Tongue (tissue), 1 donor: ENCODE measurements at regions not wholly inside any gene's neighbourhood (a gene's known extent, or its start where the extent isn't known, plus 50 kb on each side); places are given as distances from the start of the nearest gene placed in this dataset.
A peak's percentile ranks its signal among the peaks of the same experiment; 100 is the strongest.
"Not testable (repeated sequence)": the region's sequence is repeated elsewhere in the genome, so short reads cannot be mapped to it uniquely, and the experiment has no call there.

ENCODE experiments used
- DNase-seq: peaks from one replicate; pipeline ENCODE4 v3.0.0-alpha.2; 2015

DNA sequence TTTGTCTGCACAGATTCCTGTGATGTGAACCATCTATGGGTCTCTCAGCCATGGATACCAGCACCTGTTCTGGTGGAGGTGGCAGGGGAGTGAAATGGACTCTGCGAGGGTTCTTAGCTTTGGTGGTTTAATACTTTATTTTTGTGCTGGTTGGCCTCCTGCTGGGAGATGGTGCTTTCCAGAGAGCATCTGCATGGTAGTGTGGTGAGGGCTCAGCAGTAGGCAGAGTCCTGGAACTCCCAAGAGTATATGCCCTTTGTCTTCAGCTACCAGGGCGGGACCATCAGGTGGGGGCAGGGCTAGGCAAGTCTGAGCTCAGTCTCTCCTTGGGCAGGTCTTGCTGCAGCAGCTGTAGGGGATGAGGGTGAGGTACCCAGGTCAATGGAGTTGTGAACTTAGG, 97.5 kb upstream of the TRIM2 start:
- not testable (repeated sequence) for DNase-seq

DNA sequence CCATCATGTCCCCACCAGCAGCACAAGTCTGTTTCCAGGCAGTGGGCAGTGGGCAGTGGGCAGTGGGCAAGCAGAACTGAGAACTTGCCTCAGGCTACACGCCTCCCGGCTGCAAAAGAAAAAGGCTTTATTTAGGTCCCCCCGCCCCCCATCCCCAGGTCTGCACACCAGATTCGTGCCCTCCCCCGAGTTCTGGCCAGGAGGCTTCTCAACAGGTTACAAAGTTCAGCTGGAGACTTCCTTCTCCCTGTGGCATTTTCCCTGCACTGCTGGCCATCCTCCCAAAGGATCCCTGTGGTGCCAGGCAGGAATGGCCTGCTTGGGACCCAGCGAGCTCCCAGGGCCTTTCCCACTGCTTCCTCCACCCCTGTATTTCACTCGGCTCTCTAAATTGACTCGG, 97.0 kb upstream of the TRIM2 start:
- no peak for DNase-seq

DNA sequence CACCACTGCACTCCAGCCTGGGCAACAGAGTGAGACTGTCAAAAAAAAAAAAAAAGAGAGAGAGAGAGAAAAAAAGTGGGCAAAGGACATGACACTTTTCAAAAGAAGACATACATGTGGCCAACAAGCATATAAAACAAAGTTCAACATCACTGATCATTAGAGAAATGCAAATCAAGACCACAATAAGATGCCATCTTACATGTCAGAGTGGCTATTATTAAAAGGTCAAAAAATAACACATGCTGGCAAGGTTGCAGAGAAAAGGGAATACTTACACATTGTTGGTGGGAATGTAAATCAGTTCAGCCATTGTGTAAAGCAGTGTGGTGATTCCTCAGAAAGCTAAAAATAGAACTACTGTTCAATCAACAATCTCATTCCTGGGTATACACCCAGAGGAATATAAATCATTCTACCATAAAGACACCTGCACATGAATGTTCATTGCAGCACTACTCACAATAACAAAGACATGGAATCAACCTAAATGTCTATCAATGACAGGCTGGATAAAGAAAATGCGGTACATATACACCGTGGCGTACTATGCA, 94.9 kb upstream of the TRIM2 start:
- no peak for DNase-seq

DNA sequence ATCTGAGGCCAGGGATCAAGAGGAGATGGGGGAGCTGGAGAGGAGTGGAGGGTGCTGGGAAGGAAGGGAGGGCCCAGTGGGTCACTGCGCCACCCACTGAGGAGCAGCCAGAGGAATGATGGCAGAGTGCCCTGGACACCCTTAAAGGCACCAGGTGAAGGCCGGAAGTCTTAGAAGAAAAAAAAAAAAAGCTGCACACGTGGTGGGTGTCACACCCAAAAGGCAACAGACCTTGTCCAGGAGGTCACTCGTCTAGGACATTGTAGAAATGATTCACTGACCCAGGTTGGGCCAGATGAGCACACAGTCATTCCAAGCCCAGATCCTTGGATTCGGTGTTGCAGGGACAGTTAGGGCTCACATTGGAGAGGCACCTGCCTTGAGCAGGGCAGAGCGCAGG, 93.5 kb upstream of the TRIM2 start:
- no peak for DNase-seq

DNA sequence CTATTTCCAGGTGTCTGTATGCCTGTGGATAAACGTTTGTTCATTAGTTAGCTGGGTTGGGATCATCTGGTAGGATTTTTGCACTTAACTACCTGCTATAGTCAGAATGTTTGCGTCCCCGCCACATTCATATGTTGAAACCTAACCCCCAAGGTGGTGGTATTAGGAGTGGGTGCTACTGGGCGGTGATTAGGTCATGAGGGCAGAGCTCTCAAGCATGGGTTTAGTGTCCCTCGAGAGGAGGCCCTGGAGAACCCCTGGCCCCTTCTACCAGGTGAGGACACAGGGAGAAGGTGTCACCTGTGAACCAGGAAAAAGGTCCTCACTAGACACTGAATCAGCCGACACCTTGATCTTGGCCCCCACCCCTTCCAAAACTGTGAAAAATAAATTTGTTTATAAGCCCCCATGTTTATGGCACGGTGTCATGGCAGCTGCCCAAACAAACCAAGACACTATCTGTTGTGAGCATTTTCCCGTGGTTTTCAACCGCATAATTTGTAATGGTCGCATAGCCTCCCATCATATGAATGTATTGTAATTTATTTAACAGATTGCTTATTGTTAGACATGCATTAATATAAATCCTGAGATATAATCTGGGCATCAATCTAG, 92.7 kb upstream of the TRIM2 start:
- DNase-seq, result no peak

DNA sequence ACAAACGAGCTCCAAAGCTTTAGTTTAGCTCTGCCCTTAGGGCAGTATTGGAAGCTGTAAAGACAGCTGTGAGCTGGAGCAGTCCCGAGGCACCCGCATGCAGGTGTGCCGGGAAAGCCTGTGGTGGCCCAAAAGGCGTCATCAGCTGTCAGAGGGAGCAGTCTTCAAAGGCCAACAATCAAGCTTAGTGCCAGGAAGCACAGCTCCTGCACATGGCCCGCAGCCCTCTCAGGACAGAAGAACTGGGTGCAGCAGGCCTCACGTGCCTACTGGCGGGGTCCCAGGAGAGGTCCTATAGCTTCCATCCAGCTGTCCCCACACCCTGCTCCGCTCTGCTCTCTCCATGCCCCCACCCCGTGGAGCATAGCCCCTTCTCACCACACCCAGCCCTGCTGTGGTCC, 92.2 kb upstream of the TRIM2 start:
- DNase-seq, result no peak

DNA sequence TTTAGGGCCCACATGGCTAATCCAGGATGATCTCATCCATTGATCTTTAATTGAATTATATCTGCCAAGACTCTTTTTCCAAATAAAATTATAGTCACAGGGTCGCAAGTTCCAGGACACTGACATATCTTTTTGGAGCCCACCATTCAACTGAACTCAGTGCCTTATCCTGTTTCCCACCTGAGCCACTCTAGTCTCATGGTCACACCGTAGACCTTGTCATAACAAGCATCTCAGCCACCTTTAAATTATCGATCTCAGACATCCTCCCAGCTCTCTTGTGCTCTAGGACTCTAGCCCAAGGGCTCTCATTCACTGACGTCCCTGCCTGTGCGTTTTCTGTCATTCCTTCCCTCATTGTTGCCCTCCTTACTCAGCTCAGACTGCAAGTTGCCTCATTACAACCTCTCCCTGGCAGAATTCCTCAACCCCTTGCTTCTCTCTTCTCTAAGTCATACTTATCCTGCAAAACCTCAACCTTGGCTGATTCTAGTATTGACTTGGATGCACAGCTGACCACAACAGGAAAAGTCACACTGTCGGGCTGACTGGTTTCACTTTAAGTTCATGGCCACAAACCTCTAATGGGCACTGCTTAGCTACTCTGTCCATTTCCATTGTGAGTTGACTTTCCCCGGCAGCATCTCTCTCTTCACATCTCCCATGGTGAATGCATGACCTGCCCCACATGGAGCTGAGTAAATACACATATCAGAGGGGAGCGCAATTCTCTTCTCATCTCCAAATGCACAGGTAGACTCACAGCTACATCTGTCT, 91.0 kb upstream of the TRIM2 start:
- DNase-seq, result no peak

DNA sequence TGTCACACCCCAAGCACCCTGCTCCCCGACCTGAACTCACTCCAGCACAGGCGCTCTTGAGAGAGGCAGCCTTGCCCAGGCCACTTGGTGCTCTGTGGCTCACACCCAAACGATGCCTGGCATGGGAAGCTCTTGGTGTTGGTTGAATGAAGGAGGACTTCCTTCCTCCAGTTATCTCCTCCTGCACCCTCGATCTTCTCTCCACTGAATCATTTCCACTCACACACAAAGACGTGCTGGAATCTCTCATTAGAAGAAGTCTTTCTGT, 90.5 kb upstream of the TRIM2 start:
- no peak for DNase-seq

DNA sequence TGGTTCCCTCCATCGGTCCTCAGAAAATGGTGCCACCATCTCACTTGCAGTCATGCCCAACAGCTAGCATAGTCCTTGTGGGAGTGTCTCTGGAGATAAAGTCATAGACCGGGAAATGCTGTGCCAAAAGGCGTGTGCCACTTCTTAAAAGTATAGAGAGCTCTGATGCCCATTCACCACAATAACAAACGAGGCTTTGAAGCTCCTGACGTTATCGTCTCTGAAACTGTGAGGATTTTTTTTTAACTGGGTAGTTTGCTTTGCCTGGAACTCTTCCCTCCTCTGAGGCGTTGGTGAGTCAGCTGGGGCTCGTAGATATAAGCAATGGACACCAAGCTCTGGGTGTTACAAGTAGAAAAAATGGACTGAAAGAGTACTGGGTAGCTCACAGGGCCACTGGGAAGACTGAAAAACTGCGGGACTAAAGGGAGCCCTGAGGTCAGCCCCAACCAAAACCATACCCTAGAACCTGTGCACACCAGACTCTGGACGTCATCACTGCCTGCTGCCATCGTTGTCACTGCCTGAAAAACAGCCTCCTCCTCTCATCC, 89.4 kb upstream of the TRIM2 start:
- no peak for DNase-seq

DNA sequence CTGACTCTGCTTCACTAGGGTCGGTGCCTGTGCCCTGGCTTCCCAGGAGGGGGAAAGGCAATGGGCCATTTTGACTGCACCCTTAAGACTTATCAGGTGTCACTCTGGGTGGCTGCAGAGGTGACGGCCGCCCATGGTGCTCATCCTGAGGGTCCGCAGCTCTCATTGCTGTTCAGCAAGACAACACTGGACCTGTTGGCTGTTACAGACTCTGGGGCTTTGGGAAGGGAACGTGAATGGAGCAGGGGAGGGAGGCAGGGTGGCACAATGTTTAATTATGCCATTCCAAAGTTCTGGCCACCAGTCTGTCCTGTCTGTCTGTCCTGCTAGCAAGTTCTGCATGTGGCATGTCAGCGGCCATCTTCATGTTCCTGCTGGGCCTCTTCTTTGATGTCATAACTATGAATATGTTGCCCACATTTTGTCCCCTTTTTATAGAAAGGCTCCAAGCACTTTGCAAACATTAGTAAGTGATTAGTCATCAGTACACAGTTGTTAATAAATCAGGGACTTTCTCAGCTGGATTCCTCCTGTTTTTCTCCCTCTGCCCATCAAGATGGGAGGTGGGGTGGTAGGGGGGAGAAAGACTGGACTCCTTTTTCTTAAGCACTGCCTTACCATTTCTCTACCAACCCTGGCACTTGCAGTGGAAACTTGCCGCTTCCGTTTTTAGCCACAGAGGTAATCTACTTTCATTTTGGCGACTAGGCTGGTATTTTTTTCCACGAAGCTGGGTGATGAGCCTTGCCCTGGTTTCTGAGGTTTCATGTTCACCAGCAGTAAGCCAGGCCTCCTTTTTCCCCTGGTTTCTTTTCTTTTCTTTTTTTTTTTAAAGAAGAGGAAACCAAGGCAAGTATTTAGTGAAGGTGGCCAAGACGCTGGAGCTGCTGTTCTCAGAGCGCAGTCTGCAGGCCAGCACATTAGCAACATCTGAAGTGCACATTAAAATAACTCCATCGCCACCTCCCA, 88.6 kb upstream of the TRIM2 start:
- DNase-seq, result no peak

DNA sequence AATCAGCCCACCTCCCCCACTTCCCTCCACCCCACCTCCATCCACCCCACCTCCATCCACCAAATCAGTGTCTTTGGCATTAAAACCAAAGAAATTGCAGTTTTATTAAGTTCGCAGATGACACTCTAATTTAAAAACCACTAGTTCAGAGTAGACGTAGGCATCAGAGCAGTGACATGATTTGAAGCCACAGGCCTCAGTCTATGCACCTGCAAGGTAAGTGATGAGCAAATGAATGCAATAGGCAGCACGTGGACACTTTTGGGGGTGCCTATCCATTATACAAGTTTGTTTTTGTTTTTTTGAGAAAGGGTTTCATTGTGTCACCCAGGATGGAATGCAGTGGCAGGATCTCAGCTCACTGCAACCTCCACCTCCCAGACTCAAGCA, 88.0 kb upstream of the TRIM2 start:
- DNase-seq, result no peak

DNA sequence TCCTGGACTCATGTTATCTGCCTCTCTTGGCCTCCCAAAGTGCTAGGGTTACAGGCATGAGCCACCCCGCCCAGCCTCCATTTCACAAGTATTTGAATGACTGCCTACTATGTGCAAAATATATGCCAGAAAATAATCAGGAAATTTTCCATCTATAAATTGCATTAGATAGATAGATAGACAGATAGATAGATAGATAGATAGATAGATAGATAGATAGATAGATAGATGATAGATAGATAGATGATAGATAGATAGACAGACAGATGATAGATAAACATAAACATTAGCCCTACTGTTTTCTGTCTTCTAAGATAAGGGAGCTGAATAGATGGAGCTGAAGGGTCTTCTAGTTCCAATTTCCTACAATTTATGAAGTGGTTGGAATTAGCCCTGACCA, 87.4 kb upstream of the TRIM2 start:
- DNase-seq, result no peak

DNA sequence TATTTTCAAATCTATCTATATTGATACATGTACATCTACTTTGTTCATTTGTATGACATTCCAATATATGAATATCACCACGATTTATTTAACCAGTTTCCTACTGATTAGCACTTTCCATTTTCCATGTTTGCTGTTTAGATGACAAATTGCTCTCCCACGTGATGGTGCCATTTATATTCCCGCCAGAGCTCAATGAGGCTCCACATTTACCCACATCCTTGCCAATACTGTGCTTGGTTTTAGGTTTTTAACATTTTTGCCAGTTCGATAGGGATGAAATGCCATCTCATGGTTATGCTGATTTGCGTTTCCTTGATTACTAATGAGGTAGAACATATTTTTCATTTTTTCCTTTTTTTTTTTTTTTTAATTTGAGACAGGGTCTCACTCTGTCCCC, 86.7 kb upstream of the TRIM2 start:
- DNase-seq, result no peak

DNA sequence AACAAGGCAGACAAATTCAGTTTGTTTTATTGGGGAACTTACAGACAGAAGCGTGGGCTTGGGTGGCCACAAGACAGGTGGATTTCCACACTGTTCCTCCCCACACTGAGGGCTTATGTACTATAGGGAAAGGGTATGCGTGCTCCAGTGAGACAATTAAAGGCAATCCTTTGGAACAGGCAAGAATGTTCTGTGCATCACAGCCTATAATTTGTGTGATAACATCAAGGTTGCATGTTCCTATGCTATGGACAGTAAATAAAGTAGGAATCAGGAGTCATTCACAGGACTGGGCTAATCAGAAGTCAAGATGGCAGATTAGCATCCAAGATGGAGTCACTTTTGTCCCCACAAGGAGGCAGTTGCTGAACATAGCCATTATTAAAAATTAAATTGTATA, 84.6 kb upstream of the TRIM2 start:
- no peak for DNase-seq

DNA sequence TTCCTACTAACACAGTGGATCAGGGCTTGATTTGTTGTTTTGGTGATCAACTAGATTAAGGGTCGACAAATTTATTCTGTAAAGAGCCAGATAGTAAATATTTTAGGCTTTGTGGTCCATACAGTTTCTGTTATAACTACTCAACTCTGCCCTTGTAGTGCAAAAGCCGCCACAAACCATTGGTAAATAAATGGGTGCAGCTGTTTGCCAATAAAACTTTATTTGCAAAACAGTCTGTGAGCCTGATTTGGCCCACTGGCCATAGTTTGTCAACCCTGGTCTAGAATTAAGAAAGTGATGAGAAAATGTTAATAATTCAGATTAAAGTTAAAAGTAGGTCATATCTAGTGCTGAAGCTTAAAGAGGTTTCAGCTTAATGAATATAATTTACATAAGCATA, 84.0 kb upstream of the TRIM2 start:
- DNase-seq, result no peak

DNA sequence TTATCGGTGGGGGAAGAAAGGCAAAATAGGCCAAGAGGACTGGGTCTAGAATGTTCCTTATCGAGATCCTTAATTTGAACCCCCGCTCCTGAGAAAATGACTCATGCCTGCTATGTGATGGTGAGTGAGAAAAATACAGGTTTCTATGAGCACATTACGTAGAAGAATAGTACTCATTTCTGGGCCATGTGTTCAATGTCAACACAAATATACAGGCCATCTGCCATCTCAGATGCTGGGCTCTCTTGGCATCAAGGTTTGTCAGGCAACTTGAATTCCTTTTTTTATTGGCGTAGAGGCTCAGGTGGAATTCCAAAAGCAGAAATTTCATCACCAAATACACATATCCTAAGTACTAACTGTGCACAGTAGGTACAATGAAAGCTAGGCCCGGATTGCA, 81.4 kb upstream of the TRIM2 start:
- no peak for DNase-seq

DNA sequence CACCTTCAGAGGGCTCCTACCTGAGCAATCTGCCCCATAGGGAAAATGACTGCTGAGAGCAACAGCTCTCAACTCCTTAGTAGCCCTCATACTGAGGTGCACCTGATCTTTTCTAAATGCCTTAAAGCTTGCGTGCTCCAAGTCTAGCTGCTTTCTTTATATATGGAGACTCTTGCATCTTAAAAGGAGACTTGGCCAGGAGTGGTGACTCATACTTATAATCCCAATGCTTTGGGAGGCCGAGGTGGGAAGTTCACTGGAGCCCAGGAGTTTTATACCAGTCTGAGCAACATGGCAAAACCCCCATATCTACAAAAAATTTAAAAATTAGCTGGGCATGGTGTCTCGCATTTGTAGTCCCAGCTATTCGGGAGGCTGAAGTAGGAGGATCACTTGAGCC, 78.1 kb upstream of the TRIM2 start:
- DNase-seq, result no peak

DNA sequence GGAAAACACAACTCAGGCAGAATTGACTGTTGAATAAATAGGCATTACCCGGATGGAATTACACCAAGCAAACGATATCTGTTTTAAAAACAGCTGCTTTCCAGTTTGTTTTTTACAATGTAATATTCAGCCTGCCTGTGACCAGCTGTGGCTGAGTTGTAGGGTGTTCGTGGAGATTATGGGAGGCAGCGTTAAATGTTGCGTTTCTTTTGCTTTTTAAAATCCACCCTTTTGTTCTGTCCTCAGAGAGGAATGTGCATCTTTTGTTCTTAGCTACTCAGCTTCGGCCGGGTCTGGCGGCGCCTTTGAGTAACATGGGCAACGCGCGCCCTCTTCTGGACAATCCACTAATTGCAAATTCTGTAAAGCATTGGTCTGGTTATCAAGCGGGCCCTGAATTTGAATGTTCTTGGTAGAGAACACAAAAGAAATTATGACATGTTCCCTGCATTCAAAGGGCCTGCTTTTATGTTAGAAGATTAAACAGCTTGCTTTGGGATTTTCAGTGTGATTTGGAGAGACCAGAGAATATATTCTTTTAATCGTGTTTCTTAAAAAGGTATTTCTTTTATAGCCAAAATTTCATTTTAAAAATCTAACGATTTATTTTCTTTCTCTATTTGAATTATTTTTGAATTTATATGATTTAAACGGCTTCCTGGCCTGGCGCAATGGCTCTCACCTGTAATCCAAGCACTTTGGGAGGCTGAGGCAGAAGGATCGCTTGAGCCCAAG, 76.3 kb upstream of the TRIM2 start:
- peak; percentile 95 for DNase-seq

DNA sequence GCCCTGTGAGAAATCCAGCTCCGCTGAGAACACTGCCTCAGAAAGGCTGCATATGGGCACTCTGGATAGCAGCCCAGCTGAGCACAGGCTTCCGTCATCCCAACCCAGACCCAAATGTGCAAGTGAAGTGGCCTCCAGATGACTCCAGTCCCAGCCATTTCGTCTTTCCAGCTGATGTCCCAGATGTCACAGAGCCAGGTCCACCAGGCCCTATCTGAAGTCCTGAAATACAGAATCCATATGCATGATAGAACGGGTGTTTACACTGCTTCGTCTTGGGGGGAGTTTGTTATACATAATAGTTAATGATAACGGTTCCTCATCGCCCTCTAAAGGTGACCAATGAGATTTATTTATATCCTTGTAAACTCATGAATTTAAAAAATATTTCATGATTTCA, 72.6 kb upstream of the TRIM2 start:
- no peak for DNase-seq

DNA sequence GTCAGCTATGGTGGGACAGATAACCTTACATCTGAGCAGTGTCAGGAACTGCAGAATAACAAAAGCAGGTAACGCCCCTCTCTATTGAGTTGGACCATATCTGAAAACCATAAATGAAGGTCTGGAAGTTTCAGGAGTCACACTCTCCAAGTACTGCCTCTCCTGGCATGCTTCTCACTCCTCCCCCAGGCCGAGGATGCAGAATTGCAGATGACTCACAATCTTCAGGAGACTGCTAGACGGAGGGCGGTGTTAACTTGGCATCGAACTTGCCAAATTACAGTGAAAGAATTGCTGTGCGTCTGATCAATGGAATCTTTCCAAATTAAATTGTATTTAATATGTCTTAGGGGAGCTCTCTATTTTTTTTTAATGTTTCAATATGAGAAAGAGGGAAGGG, 67.1 kb upstream of the TRIM2 start:
- peak; percentile 36 for DNase-seq

DNA sequence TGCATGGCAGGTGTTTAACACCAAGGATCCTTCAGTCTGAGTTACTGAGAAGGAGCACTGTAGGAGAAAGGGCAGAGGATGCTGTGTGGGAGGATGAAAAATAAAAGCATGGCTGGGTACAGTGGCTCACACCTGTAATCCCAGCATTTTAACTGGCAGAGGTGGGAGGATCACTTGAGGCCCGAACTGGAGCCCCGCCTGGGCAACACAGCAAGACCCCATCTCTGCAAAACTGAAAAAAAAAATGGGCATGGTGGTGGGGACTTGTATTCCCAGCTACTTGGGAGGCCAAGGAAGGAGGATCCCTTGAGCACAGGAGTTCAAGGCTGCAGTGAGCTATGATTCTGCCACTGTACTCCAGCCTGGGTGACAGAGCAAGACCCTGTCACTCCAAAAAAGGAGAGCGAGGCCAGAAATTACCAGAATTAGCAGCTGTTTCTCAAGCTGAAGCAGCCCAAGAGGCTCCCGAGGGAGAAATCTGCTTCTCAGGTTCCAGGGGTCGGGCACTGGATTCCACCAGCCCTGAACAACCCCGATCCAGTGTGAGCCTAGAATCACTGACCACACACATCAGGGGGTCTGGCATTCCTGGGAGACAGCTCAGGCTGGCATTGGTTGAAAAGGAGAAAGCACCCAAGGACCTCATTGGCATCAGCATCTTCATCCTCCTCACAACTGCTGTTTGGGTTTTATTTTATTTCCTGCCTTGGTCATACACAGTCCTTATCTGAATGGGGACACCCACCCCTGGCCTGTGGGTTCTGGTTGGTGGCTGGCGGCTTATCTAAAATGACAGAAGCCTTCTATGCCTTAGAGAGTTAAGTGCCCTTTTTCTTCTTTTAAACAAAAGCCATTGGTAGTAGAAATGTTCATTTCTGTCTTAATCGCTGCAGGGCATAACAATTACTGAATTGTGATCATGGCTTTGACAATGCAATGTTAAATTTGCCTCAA, 66.3 kb upstream of the TRIM2 start:
- DNase-seq, result no peak
